ENCODE measurements at regions not wholly inside any gene's neighbourhood (a gene's known extent, or its start where the extent isn't known, plus 50 kb on each side); places are given as distances from the start of the nearest gene placed in this dataset.

- no peak for TF ChIP-seq EZH2phosphoT487 (IDR thresholded peaks at IDR 0.05; ENCODE audit: borderline replicate concordance, low read length)
- TF ChIP-seq, protein P1, sequence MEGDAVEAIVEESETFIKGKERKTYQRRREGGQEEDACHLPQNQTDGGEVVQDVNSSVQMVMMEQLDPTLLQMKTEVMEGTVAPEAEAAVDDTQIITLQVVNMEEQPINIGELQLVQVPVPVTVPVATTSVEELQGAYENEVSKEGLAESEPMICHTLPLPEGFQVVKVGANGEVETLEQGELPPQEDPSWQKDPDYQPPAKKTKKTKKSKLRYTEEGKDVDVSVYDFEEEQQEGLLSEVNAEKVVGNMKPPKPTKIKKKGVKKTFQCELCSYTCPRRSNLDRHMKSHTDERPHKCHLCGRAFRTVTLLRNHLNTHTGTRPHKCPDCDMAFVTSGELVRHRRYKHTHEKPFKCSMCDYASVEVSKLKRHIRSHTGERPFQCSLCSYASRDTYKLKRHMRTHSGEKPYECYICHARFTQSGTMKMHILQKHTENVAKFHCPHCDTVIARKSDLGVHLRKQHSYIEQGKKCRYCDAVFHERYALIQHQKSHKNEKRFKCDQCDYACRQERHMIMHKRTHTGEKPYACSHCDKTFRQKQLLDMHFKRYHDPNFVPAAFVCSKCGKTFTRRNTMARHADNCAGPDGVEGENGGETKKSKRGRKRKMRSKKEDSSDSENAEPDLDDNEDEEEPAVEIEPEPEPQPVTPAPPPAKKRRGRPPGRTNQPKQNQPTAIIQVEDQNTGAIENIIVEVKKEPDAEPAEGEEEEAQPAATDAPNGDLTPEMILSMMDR (IDR thresholded peaks at IDR 0.05; ENCODE audit: low read depth, low read length, poor library complexity, severe bottlenecking) = no peak
- Histone ChIP-seq H3K4me1 (ENCODE audit: control insufficient read depth, low read length) (no peaks in the 10 kb centered on the region), H3F3A (ENCODE audit: control insufficient read depth, insufficient read depth) (no peaks in the 10 kb centered on the region), H3K79me2 (ENCODE audit: control insufficient read depth, low read length) (no peaks in the 10 kb centered on the region), H3K9me2 (replicated peaks; ENCODE audit: control insufficient read depth, low read length) (no peaks in the 10 kb centered on the region), H3K9me3 (ENCODE audit: control insufficient read depth, insufficient read depth, low read length) (no peaks in the 10 kb centered on the region), H3K4me3 (ENCODE audit: low read length) (no peak overlapping the region), H3K36me3 (ENCODE audit: control insufficient read depth, low read length) (no peaks in the 10 kb centered on the region), H3K27ac (ENCODE audit: low read depth, low read length) (no peak overlapping the region), H4K20me1 (ENCODE audit: control insufficient read depth, insufficient read depth, low read depth, low read length) (no peaks in the 10 kb centered on the region), H3K4me2 (ENCODE audit: low read length) (no peak overlapping the region), H3K27me3 (ENCODE audit: control insufficient read depth, low read length) (no peaks in the 10 kb centered on the region)
Observed at GRCh38 chr3:8077126-8077525, 424.5 kb upstream of the LMCD1 start.

GRCh38 chr3:8080464-8080863, 421.2 kb upstream of the LMCD1 start:
- Histone ChIP-seq H3K4me3 (ENCODE audit: low read length) (no peak overlapping the region), H3K27ac (ENCODE audit: low read depth, low read length) (no peak overlapping the region), H3K36me3 (ENCODE audit: control insufficient read depth, low read length) (no peaks in the 10 kb centered on the region), H3K27me3 (ENCODE audit: control insufficient read depth, low read length) (no peaks in the 10 kb centered on the region), H3K79me2 (ENCODE audit: control insufficient read depth, low read length) (no peaks in the 10 kb centered on the region), H3K9me2 (replicated peaks; ENCODE audit: control insufficient read depth, low read length) (no peaks in the 10 kb centered on the region), H3K9me3 (ENCODE audit: control insufficient read depth, insufficient read depth, low read length) (no peaks in the 10 kb centered on the region), H3K4me2 (ENCODE audit: low read length) (no peak overlapping the region), H3K4me1 (ENCODE audit: control insufficient read depth, low read length) (no peaks in the 10 kb centered on the region), H3F3A (ENCODE audit: control insufficient read depth, insufficient read depth) (no peaks in the 10 kb centered on the region), H4K20me1 (ENCODE audit: control insufficient read depth, insufficient read depth, low read depth, low read length) (no peaks in the 10 kb centered on the region)
- TF ChIP-seq, protein P1 (IDR thresholded peaks at IDR 0.05; ENCODE audit: low read depth, low read length, poor library complexity, severe bottlenecking) = no peak
- no peak for TF ChIP-seq EZH2phosphoT487 (IDR thresholded peaks at IDR 0.05; ENCODE audit: borderline replicate concordance, low read length)

DNA sequence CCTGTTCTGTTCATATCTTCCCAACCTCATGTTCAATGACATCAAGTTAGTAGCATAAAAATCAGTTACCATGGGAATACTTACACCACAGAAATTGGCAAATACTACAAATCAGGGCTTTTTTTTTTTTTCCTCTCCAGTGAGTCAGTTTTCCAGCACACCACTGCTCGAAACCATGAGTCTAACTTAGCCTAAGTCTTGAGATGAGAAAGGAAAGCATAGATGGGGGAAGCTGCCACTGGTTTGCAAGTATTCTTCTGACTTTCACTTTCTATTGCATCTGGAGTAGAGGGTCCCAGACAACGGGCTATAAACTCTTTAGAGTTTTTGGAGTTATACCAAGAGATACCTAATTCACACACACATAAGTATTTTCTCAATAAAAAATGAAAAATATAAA, 416.1 kb upstream of the LMCD1 start:
- Histone ChIP-seq H3K4me3 (ENCODE audit: low read length) (no peak overlapping the region), H3K9me2 (replicated peaks; ENCODE audit: control insufficient read depth, low read length) (no peaks in the 10 kb centered on the region), H3K4me1 (ENCODE audit: control insufficient read depth, low read length) (no peaks in the 10 kb centered on the region), H3F3A (ENCODE audit: control insufficient read depth, insufficient read depth) (no peaks in the 10 kb centered on the region), H4K20me1 (ENCODE audit: control insufficient read depth, insufficient read depth, low read depth, low read length) (no peaks in the 10 kb centered on the region), H3K27ac (ENCODE audit: low read depth, low read length) (no peak overlapping the region), H3K36me3 (ENCODE audit: control insufficient read depth, low read length) (no peaks in the 10 kb centered on the region), H3K27me3 (ENCODE audit: control insufficient read depth, low read length) (no peaks in the 10 kb centered on the region), H3K4me2 (ENCODE audit: low read length) (no peak overlapping the region), H3K79me2 (ENCODE audit: control insufficient read depth, low read length) (no peaks in the 10 kb centered on the region), H3K9me3 (ENCODE audit: control insufficient read depth, insufficient read depth, low read length) (no peaks in the 10 kb centered on the region)
- TF ChIP-seq EZH2phosphoT487 (IDR thresholded peaks at IDR 0.05; ENCODE audit: borderline replicate concordance, low read length) = no peak
- TF ChIP-seq, protein P1 (IDR thresholded peaks at IDR 0.05; ENCODE audit: low read depth, low read length, poor library complexity, severe bottlenecking) = no peak

DNA sequence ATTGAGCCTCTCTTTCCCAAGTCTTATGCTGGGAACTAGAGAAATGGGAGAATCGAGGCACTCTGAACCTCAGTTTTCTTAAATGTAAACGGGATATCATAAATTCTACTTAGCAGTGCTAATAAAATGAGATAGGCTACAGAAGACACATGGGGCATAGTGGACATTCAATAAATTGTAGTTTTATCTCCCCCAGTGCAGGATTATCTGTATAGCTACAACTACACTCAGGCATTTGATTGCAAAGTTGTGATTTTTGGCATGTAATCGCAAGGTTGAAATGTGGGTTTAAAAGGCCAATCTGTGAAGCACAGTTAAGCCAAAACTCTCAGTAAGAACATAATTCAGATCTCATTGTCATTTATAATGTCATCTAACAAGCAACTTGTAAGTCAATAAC, 413.7 kb upstream of the LMCD1 start:
- Histone ChIP-seq H3K4me1 (ENCODE audit: control insufficient read depth, low read length) (no peaks in the 10 kb centered on the region), H3K4me3 (ENCODE audit: low read length) (no peak overlapping the region), H3K27ac (ENCODE audit: low read depth, low read length) (no peak overlapping the region), H3K9me3 (ENCODE audit: control insufficient read depth, insufficient read depth, low read length) (no peaks in the 10 kb centered on the region), H3K9me2 (replicated peaks; ENCODE audit: control insufficient read depth, low read length) (no peaks in the 10 kb centered on the region), H3F3A (ENCODE audit: control insufficient read depth, insufficient read depth) (no peaks in the 10 kb centered on the region), H3K36me3 (ENCODE audit: control insufficient read depth, low read length) (no peaks in the 10 kb centered on the region), H3K4me2 (ENCODE audit: low read length) (no peak overlapping the region), H4K20me1 (ENCODE audit: control insufficient read depth, insufficient read depth, low read depth, low read length) (no peaks in the 10 kb centered on the region), H3K79me2 (ENCODE audit: control insufficient read depth, low read length) (no peaks in the 10 kb centered on the region), H3K27me3 (ENCODE audit: control insufficient read depth, low read length) (no peaks in the 10 kb centered on the region)
- no peak for TF ChIP-seq EZH2phosphoT487 (IDR thresholded peaks at IDR 0.05; ENCODE audit: borderline replicate concordance, low read length)
- TF ChIP-seq, protein P1 (IDR thresholded peaks at IDR 0.05; ENCODE audit: low read depth, low read length, poor library complexity, severe bottlenecking) = no peak

All from DOHH2 (cell line).